Activated CD8-positive, alpha-beta T cell treated with anti-CD3 and anti-CD28 coated beads for 36 hours (primary cell): ENCODE measurements at regions not wholly inside any gene's neighbourhood (a gene's known extent, or its start where the extent isn't known, plus 50 kb on each side); places are given as distances from the start of the nearest gene placed in this dataset.

Experiments used
- ATAC-seq: fragments of 200-7000 bp; cut with Tn5 transposase; one replicate; pipeline ENCODE4 v1.10.0; 2021; ENCODE audit warnings: mild to moderate bottlenecking, moderate library complexity
- CTCF ChIA-PET: fragments of 350-600 bp; sonication (Branson Sonifier 250); formaldehyde crosslinking; loops from one replicate; lab custom pipeline; 2021; ENCODE audit warnings: antibody characterized with exemption; lab: Charles Lee
- POLR2A ChIA-PET: fragments of 350-600 bp; sonication (Branson Sonifier 250); formaldehyde crosslinking; loops from one replicate; lab custom pipeline; 2021; ENCODE audit warnings: antibody characterized with exemption; lab: Charles Lee
- DNase-seq: peaks from one replicate; pipeline ENCODE4 v3.0.0-alpha.2; 2020
- H3K27ac Mint-ChIP-seq: one replicate; pipeline ENCODE4 v1.8.0; 2021; ENCODE audit warnings: mild to moderate bottlenecking, mixed read lengths
- H3K27me3 Mint-ChIP-seq: one replicate; pipeline ENCODE4 v1.8.0; 2021; ENCODE audit warnings: mixed read lengths
- H3K36me3 Mint-ChIP-seq: one replicate; pipeline ENCODE4 v1.8.0; 2021; ENCODE audit warnings: low read depth, mixed read lengths
- H3K4me1 Mint-ChIP-seq: one replicate; pipeline ENCODE4 v1.8.0; 2021; ENCODE audit warnings: low read depth, mixed read lengths
- H3K4me3 Mint-ChIP-seq: one replicate; pipeline ENCODE4 v1.8.0; 2021; ENCODE audit warnings: mild to moderate bottlenecking, moderate library complexity, mixed read lengths
- H3K9me3 Mint-ChIP-seq: one replicate; pipeline ENCODE4 v1.8.0; 2021; ENCODE audit warnings: mixed read lengths
- CTCF ChIP-seq: fragments of 200-600 bp; IDR thresholded peaks from one replicate; pipeline ENCODE4 v1.8.0; 2022; ENCODE audit warnings: antibody characterized with exemption, mild to moderate bottlenecking
- intact Hi-C: fragments of 100-400 bp; cut with micrococcal nuclease; formaldehyde crosslinking; loops from one replicate; pipeline ENCODE4 v1.10.0; 2022

- ChIA-PET CTCF (no interaction called here), POLR2A (interaction anchor here (0.6 kb wide), 1 partner anchor 330 kb away, joined by 3 read pairs; no protein-coding TSS in a partner anchor)
- no peak for TF ChIP-seq CTCF
- Mint-ChIP-seq H3K4me1 (no peaks in the 10 kb centered on the region), H3K36me3 (no peaks in the 10 kb centered on the region), H3K4me3 (no peak overlapping the region), H3K27me3 (peaks cover 10% of the 10 kb centered on the region), H3K9me3 (peaks cover 7% of the 10 kb centered on the region), H3K27ac (no peak overlapping the region)
- ATAC-seq: no peak
- no peak for DNase-seq
- intact Hi-C loops: no loop called here
Measured at GRCh38 chr6:100944644-100945043, 63.5 kb upstream of the ASCC3 start.

GRCh38 chr6:100946021-100946540 lies 65.0 kb upstream of the ASCC3 start:
- CTCF ChIA-PET: no interaction called here
- Mint-ChIP-seq H3K27ac (no peak overlapping the region), H3K4me1 (no peaks in the 10 kb centered on the region), H3K36me3 (no peaks in the 10 kb centered on the region), H3K4me3 (no peak overlapping the region), H3K9me3 (peaks cover 3% of the 10 kb centered on the region), H3K27me3 (peaks cover 10% of the 10 kb centered on the region)
- intact Hi-C loops: no loop called here
- DNase-seq: no peak
- no peak for TF ChIP-seq CTCF
- no peak for ATAC-seq
- POLR2A ChIA-PET: no interaction called here

- H3K4me3 Mint-ChIP-seq: no peak overlapping the region
- DNase-seq (no peak), ATAC-seq (no peak)
- no peaks in the 10 kb centered on the region for H3K4me1 Mint-ChIP-seq
- intact Hi-C loops: no loop called here
- CTCF ChIA-PET: no interaction called here
- POLR2A ChIA-PET: no interaction called here
- peaks cover 10% of the 10 kb centered on the region for H3K27me3 Mint-ChIP-seq
- H3K27ac Mint-ChIP-seq: no peak overlapping the region
- no peaks in the 10 kb centered on the region for H3K36me3 Mint-ChIP-seq
- peaks cover 3% of the 10 kb centered on the region for H3K9me3 Mint-ChIP-seq
- TF ChIP-seq CTCF: no peak
Measured at GRCh38 chr6:100946711-100947110, 65.6 kb upstream of the ASCC3 start.

GRCh38 chr6:100948381-100949133 lies 67.4 kb upstream of the ASCC3 start:
- DNase-seq (no peak), ATAC-seq (no peak)
- Mint-ChIP-seq H3K27ac (no peak overlapping the region), H3K9me3 (peaks cover 3% of the 10 kb centered on the region), H3K4me1 (no peaks in the 10 kb centered on the region), H3K36me3 (no peaks in the 10 kb centered on the region), H3K4me3 (no peak overlapping the region), H3K27me3 (peaks cover 12% of the 10 kb centered on the region)
- ChIA-PET POLR2A (no interaction called here), CTCF (no interaction called here)
- intact Hi-C loops: no loop called here
- no peak for TF ChIP-seq CTCF

DNA sequence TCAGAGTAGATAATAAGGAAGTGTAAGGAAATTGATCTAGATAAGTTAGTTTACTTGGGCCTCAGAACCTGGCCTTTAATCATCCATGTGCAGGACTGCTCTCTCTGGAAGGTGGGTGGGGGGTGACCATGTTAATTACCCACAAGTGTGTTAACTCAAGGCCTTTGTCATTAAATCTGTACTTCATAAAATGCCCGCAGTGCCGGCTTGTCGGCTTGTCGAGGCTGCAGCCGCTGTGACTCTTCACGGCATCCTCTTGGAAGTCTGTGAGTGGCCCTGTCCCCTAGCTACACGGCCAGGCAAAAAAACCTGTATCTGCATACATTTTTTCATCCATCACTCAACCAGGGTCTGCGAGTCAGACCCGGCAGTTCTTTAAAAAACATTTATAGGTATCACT lies 70.9 kb upstream of the ASCC3 start:
- TF ChIP-seq CTCF: no peak

More for the DNA sequence above, 70.9 kb upstream of the ASCC3 start:
- Mint-ChIP-seq H3K27me3 (peaks cover 10% of the 10 kb centered on the region), H3K4me3 (no peak overlapping the region), H3K9me3 (peaks cover 3% of the 10 kb centered on the region), H3K36me3 (no peaks in the 10 kb centered on the region), H3K4me1 (no peaks in the 10 kb centered on the region), H3K27ac (no peak overlapping the region)
- ChIA-PET POLR2A (no interaction called here), CTCF (no interaction called here)
- DNase-seq: no peak
- ATAC-seq: no peak
- intact Hi-C loops: no loop called here
